HEK293 (cell line): ENCODE measurements at regions not wholly inside any gene's neighbourhood (a gene's known extent, or its start where the extent isn't known, plus 50 kb on each side); places are given as distances from the start of the nearest gene placed in this dataset.

Experiments used
- CTCF ChIA-PET: fragments of 350-600 bp; formaldehyde crosslinking; extraction: SDS; loops from one replicate; lab custom pipeline; 2021; ENCODE audit warnings: antibody characterized with exemption; lab: Yijun Ruan, JAX
- POLR2A ChIA-PET: fragments of 300-600 bp; formaldehyde crosslinking; extraction: SDS; loops from one replicate; lab custom pipeline; 2020; ENCODE audit warnings: antibody characterized with exemption, inconsistent platforms; lab: Yijun Ruan, JAX
- H3K27ac ChIP-seq: fragments of 200-500 bp; sonication (Bioruptor generic); 2 replicates; pipeline ENCODE4 v1.5.1; 2014; ENCODE audit warnings: low read depth, low read length, control low read depth, inconsistent platforms; ENCODE audit errors: extremely low read depth
- H3K36me3 ChIP-seq, 2 experiments: fragments of 200-500 bp in 1 of 2; sonication (Bioruptor generic) in 1 of 2; 1 replicate in 1 of 2; 2 replicates in 1 of 2; pipeline ENCODE4 v1.5.1; 2014 to 2017; ENCODE audit warnings: inconsistent platforms in 2 of 2, low read length in 2 of 2; ENCODE audit not compliant: control insufficient read depth in 2 of 2, insufficient read depth in 1 of 2
- H3K4me1 ChIP-seq: fragments of 200-500 bp; sonication (Bioruptor generic); 2 replicates; pipeline ENCODE4 v1.5.1; 2014; ENCODE audit warnings: mild to moderate bottlenecking, low read length, inconsistent platforms; ENCODE audit not compliant: control insufficient read depth, insufficient read depth
- H3K4me3 ChIP-seq: 2 replicates; pipeline ENCODE4 v1.5.1; 2011; ENCODE audit warnings: low read depth, mild to moderate bottlenecking, control low read depth, low read length, moderate library complexity
- H3K9me3 ChIP-seq: fragments of 200-500 bp; sonication (Bioruptor generic); 2 replicates; pipeline ENCODE4 v1.5.1; 2014; ENCODE audit warnings: low read depth, low read length, inconsistent platforms; ENCODE audit not compliant: control insufficient read depth, insufficient read depth
- PRDM1 ChIP-seq: fragments of 450-650 bp; formaldehyde crosslinking; IDR thresholded peaks from 2 replicates; pipeline ENCODE4; 2016; ENCODE audit warnings: missing biosample characterization, missing genetic modification characterization
- TCF7L2 ChIP-seq: IDR thresholded peaks from 2 replicates; pipeline ENCODE4 v1.6.1; 2011; ENCODE audit warnings: low read depth, mild to moderate bottlenecking, inconsistent platforms, low read length, moderate library complexity, borderline replicate concordance
- ZBTB20 ChIP-seq: fragments of 450-650 bp; formaldehyde crosslinking; IDR thresholded peaks from 2 replicates; pipeline ENCODE4 v1.5.1; 2016; ENCODE audit warnings: missing biosample characterization, missing genetic modification characterization
- ZBTB8A ChIP-seq: fragments of 450-650 bp; formaldehyde crosslinking; IDR thresholded peaks from 2 replicates; pipeline ENCODE4 v1.5.1; 2016; ENCODE audit warnings: missing biosample characterization, missing genetic modification characterization
- ZFP69B ChIP-seq: fragments of 450-650 bp; formaldehyde crosslinking; IDR thresholded peaks from 2 replicates; pipeline ENCODE4 v1.5.1; 2016; ENCODE audit warnings: missing biosample characterization, missing genetic modification characterization
- ZNF398 ChIP-seq: fragments of 450-650 bp; formaldehyde crosslinking; IDR thresholded peaks from 2 replicates; pipeline ENCODE4 v1.5.1; 2017; ENCODE audit warnings: missing biosample characterization, missing genetic modification characterization
- ZNF600 ChIP-seq: fragments of 450-650 bp; formaldehyde crosslinking; IDR thresholded peaks from 2 replicates; pipeline ENCODE4 v1.5.1; 2016; ENCODE audit warnings: missing biosample characterization, missing genetic modification characterization
- ZNF76 ChIP-seq: fragments of 450-650 bp; formaldehyde crosslinking; IDR thresholded peaks from 2 replicates; pipeline ENCODE4; 2016; ENCODE audit warnings: low read depth, missing biosample characterization, missing genetic modification characterization, borderline replicate concordance
- ZSCAN30 ChIP-seq: fragments of 450-650 bp; IDR thresholded peaks from 2 replicates; pipeline ENCODE4 v1.5.1; 2018; ENCODE audit warnings: missing biosample characterization, mild to moderate bottlenecking, missing genetic modification characterization, moderate library complexity
- TF ChIP-seq, protein P1 (sequence below): fragments of 450-650 bp; formaldehyde crosslinking; IDR thresholded peaks from 2 replicates; pipeline ENCODE4 v1.5.1; 2016; ENCODE audit warnings: missing biosample characterization, missing genetic modification characterization
- TF ChIP-seq, protein P2 (sequence below): fragments of 450-650 bp; formaldehyde crosslinking; IDR thresholded peaks from 2 replicates; pipeline ENCODE4 v1.5.1; 2016; ENCODE audit warnings: missing biosample characterization, missing genetic modification characterization, borderline replicate concordance

- TF ChIP-seq, protein P1, sequence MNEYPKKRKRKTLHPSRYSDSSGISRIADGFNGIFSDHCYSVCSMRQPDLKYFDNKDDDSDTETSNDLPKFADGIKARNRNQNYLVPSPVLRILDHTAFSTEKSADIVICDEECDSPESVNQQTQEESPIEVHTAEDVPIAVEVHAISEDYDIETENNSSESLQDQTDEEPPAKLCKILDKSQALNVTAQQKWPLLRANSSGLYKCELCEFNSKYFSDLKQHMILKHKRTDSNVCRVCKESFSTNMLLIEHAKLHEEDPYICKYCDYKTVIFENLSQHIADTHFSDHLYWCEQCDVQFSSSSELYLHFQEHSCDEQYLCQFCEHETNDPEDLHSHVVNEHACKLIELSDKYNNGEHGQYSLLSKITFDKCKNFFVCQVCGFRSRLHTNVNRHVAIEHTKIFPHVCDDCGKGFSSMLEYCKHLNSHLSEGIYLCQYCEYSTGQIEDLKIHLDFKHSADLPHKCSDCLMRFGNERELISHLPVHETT (tag by site-specific recombination), result peak; percentile 21; the same call in 1 of the 2 replicates
- TF ChIP-seq, all 188 proteins: peak for 65
Measured at GRCh38 chrX:40175511-40176350, 78.0 kb upstream of the BCOR start (continued).

DNA sequence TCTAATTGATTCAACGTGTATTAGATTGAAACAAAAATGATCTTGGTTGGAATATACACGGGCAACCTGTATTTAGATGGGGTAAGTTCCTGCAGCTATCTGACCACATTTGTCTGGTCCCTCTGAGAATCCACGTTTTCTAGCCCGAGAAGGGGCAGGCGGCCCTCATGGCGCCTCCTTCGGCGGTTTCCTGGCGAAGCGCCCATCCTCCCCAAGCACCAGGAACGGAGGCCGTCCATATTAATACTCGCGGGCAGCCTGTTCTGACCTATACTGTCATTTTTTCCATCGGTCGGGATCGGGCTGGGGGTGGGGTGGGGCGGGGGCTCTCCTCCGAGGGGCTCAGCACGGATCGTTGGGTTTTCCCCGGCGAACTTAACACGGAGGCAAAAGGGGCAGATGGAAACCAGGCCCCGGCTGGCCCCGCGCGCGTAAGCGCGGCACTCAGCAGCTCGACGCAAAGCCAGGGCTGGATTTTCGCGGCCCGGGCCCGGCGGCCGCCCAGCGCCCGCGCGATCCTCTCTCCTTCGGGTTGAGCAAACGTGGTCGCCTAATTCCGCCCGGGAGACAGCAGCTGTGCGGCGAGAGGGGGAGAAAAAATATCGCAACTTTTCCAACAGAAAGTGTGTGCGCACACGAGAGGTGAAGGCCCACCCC is 77.2 kb upstream of the BCOR start:
- CTCF ChIA-PET, result interaction anchor here (0.6 kb wide), 1 partner anchor 115 kb away, joined by 3 read pairs; no protein-coding TSS in a partner anchor
- Histone ChIP-seq H3K27ac (peak overlapping the region; percentile 86), H3K4me1 (peaks cover 2% of the 10 kb centered on the region), H3K4me3 (peak overlapping the region; percentile 35)
- TF ChIP-seq ZNF398 (tag by site-specific recombination) (no peak), ZSCAN30 (tag by site-specific recombination) (peak; percentile 11; the same call in 1 of the 2 replicates), ZBTB20 (tag by site-specific recombination) (peak; percentile 96), ZNF76 (tag by site-specific recombination) (0 out of 2 replicates have a peak, but pooled peaks have one; percentile 12), ZBTB8A (peak; percentile 58; the same call in 1 of the 2 replicates), ZFP69B (tag by site-specific recombination) (0 out of 2 replicates have a peak, but pooled peaks have one; percentile 16), PRDM1 (tag by site-specific recombination) (peak; percentile 17; the same call in 1 of the 2 replicates)
- TF ChIP-seq, protein P2, sequence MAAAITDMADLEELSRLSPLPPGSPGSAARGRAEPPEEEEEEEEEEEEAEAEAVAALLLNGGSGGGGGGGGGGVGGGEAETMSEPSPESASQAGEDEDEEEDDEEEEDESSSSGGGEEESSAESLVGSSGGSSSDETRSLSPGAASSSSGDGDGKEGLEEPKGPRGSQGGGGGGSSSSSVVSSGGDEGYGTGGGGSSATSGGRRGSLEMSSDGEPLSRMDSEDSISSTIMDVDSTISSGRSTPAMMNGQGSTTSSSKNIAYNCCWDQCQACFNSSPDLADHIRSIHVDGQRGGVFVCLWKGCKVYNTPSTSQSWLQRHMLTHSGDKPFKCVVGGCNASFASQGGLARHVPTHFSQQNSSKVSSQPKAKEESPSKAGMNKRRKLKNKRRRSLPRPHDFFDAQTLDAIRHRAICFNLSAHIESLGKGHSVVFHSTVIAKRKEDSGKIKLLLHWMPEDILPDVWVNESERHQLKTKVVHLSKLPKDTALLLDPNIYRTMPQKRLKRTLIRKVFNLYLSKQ (tag by site-specific recombination), result no peak
- TF ChIP-seq, all 188 proteins: peak for 6
- H3K9me3 ChIP-seq, result no peaks in the 10 kb centered on the region
- no peaks in the 10 kb centered on the region for H3K36me3 ChIP-seq
- POLR2A ChIA-PET, result interaction anchor here (0.9 kb wide), 1 partner anchor 78 kb away, joined by 3 read pairs; no protein-coding TSS in a partner anchor

DNA sequence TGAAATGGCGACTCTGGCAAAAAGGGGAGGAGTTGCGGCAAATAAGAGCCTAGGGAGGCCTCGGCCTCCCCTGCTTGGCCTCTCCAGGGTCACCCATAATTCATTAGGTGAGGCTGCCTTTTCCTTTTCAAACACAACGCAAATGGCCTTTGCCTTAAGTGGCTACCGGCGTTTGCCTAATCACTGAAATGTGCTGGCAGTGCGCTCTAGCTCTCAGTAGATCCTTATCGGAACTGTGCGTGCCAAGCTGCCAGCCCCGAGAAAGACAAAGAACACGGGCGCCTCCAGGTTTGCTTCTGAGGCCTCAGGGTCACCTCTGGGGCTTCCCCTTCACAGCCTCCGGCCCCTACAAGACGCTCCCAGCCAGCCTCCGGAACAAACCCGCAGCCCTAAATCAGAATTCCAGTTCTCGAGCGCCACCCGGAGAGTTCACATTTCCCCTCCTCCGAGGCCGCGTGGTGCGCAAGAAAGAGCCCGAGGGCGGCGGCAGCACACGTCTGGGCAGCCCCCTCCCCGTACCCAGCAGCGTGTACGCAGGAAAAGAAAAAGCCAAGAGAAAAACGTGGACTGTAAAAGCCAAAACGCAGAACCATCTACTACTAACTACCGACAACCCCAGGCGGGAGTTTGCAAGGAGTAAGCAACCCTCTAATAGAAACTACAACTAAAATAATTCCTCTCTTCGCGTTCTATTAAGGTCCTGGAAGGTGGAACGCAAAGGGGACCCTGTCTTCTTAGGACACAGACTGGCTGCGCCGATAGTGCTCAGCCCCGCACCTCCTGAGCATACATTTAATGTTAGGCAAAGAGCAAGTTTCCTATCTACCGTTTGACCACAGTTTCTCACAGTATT is 76.5 kb upstream of the BCOR start:
- Histone ChIP-seq H3K4me1 (peaks cover 2% of the 10 kb centered on the region), H3K4me3 (no peak overlapping the region), H3K36me3 (no peaks in the 10 kb centered on the region), H3K27ac (peak overlapping the region; percentile 86), H3K9me3 (no peaks in the 10 kb centered on the region)
- ChIA-PET CTCF (no interaction called here), POLR2A (interaction anchor here (0.9 kb wide), 1 partner anchor 78 kb away, joined by 3 read pairs; no protein-coding TSS in a partner anchor)
- TF ChIP-seq, protein P1 (tag by site-specific recombination), result no peak
- TF ChIP-seq TCF7L2 (peak; percentile 78), ZNF600 (tag by site-specific recombination) (0 out of 2 replicates have a peak, but pooled peaks have one; percentile 16)
